ENCODE measurements at regions not wholly inside any gene's neighbourhood (a gene's known extent, or its start where the extent isn't known, plus 50 kb on each side); places are given as distances from the start of the nearest gene placed in this dataset.

DNA sequence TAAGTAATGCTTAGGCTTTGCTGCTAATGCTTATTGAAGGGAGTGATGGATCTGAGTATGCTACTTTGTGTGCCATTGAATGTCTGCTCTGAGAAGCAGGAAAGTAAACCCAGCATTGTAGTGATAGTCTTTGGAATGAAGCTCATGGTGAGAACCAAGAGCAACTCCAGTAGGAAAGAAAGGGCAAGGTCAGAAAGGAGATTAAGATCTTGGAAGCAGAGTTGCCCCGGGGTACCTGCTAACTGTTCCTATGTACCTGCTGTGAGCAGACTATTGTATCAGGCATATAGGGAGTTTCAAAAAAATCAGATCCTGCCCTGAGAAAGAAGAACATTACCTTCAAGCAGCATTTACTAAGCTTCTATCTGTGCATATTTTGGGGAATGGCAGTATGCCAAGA is 54.5 kb upstream of the AASS start:
- H4K5ac ChIP-seq (ENCODE audit: insufficient read length, low read depth, low read length): no peak overlapping the region
- H3K27me3 ChIP-seq (ENCODE audit: insufficient read depth, low read length): no peaks in the 10 kb centered on the region
- H3K18ac ChIP-seq (ENCODE audit: insufficient read length, low read depth, low read length): no peak overlapping the region
- H3K27ac Mint-ChIP-seq: peak overlapping the region in 1 of 3 experiments; percentile 69; a peak in 2 of 7 replicates
- H3K79me2 ChIP-seq (ENCODE audit: insufficient read depth, low read length): no peaks in the 10 kb centered on the region
- peaks cover 7 to 8% of the 10 kb centered on the region in 2 experiments; a peak in 4 of 5 replicates for H3K9me3 Mint-ChIP-seq
- H2AFZ ChIP-seq (ENCODE audit: low read length): no peak overlapping the region
- H4K8ac ChIP-seq (replicated peaks; ENCODE audit: insufficient read length, low read depth, low read length): no peak overlapping the region
- peaks cover 7 to 13% (median 8%) of the 10 kb centered on the region in 3 experiments for H3K36me3 Mint-ChIP-seq (ENCODE audit: insufficient read depth in 1 of 3, low read depth in 3 of 3)
- peaks cover 12 to 34% of the 10 kb centered on the region in 2 experiments for H3K4me1 Mint-ChIP-seq
- no peak overlapping the region for H3K56ac ChIP-seq (ENCODE audit: insufficient read length, low read depth, low read length)
- H3K9ac ChIP-seq (ENCODE audit: extremely low read depth, insufficient read length, low read length): no peak overlapping the region
- no peaks in the 10 kb centered on the region for H3K23me2 ChIP-seq (ENCODE audit: insufficient read length, low read depth, low read length, poor library complexity, severe bottlenecking)
- H3K23ac ChIP-seq (ENCODE audit: insufficient read length, low read depth, low read length): no peak overlapping the region
- no peak overlapping the region for H2BK20ac ChIP-seq (ENCODE audit: low read depth, low read length, poor library complexity, severe bottlenecking)
- no peak overlapping the region for H4K91ac ChIP-seq (ENCODE audit: insufficient read length, low read depth, low read length)
- H3K4me1 ChIP-seq (ENCODE audit: insufficient read depth, low read length): no peaks in the 10 kb centered on the region
- no peak overlapping the region for H2BK120ac ChIP-seq (ENCODE audit: low read depth, low read length, poor library complexity, severe bottlenecking)
- no peak for DNase-seq
- H2AK5ac ChIP-seq (ENCODE audit: insufficient read length, low read length): no peak overlapping the region
- no peak overlapping the region for H2BK5ac ChIP-seq (ENCODE audit: insufficient read length, low read length)
- no peak overlapping the region for H3K4me2 ChIP-seq (ENCODE audit: insufficient read depth, insufficient read length, low read length)
- no peak overlapping the region for H3K27ac ChIP-seq (ENCODE audit: insufficient read length, low read depth, low read length)
- no peak overlapping the region for H3K14ac ChIP-seq (ENCODE audit: insufficient read depth, low read length)
- H3K4ac ChIP-seq (ENCODE audit: low read depth, low read length): no peak overlapping the region
- H2BK15ac ChIP-seq (ENCODE audit: low read depth, low read length): no peak overlapping the region
- H2BK12ac ChIP-seq (ENCODE audit: insufficient read length, low read depth, low read length): no peak overlapping the region
- H3K4me3 Mint-ChIP-seq: no peak overlapping the region
- no peaks in the 10 kb centered on the region for H3K27me3 Mint-ChIP-seq (ENCODE audit: low read depth)
- no peaks in the 10 kb centered on the region for H3K9me3 ChIP-seq (ENCODE audit: control insufficient read depth, low read depth, low read length)
- WGBS (ENCODE audit: extremely low coverage, insufficient read length, low lambda C conversion rate): no CpG with 5 or more reads among the region's 1 CpG
- no peaks in the 10 kb centered on the region for H3K79me1 ChIP-seq (ENCODE audit: insufficient read depth, low read depth, low read length, poor library complexity, severe bottlenecking)
- H4K20me1 ChIP-seq (ENCODE audit: control insufficient read depth, insufficient read depth, insufficient read length): no peaks in the 10 kb centered on the region
- TF ChIP-seq, protein P1, sequence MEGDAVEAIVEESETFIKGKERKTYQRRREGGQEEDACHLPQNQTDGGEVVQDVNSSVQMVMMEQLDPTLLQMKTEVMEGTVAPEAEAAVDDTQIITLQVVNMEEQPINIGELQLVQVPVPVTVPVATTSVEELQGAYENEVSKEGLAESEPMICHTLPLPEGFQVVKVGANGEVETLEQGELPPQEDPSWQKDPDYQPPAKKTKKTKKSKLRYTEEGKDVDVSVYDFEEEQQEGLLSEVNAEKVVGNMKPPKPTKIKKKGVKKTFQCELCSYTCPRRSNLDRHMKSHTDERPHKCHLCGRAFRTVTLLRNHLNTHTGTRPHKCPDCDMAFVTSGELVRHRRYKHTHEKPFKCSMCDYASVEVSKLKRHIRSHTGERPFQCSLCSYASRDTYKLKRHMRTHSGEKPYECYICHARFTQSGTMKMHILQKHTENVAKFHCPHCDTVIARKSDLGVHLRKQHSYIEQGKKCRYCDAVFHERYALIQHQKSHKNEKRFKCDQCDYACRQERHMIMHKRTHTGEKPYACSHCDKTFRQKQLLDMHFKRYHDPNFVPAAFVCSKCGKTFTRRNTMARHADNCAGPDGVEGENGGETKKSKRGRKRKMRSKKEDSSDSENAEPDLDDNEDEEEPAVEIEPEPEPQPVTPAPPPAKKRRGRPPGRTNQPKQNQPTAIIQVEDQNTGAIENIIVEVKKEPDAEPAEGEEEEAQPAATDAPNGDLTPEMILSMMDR (conservative IDR thresholded peaks at IDR 0.05): no peak
- no peak overlapping the region for H3T11ph ChIP-seq (ENCODE audit: low read length)

Measured in H9 (cell line).